ENCODE measurements at regions not wholly inside any gene's neighbourhood (a gene's known extent, or its start where the extent isn't known, plus 50 kb on each side); places are given as distances from the start of the nearest gene placed in this dataset.

GRCh38 chr6:93088621-93089501 lies 330.5 kb downstream of the EPHA7 start:
- H3K27me3 ChIP-seq, result no peaks in the 10 kb centered on the region
- peak overlapping the region; percentile 10; the same call in 1 of the 2 replicates for H3K4me3 ChIP-seq
- H3K9me3 ChIP-seq, result no peaks in the 10 kb centered on the region
- H3K36me3 ChIP-seq, result no peaks in the 10 kb centered on the region
- DNase-seq, result no peak

- DNase-seq, result no peak
Measured at GRCh38 chr6:93087606-93088005, 331.8 kb downstream of the EPHA7 start.

GRCh38 chr6:93086351-93086750 lies 333.0 kb downstream of the EPHA7 start:
- H3K4me3 ChIP-seq, result no peak overlapping the region
- H3K9me3 ChIP-seq, result no peaks in the 10 kb centered on the region
- no peaks in the 10 kb centered on the region for H3K36me3 ChIP-seq
- no peak for DNase-seq
- no peaks in the 10 kb centered on the region for H3K27me3 ChIP-seq

More at GRCh38 chr6:93087606-93088005, 331.8 kb downstream of the EPHA7 start:
- Histone ChIP-seq H3K27me3 (no peaks in the 10 kb centered on the region), H3K9me3 (no peaks in the 10 kb centered on the region), H3K4me3 (no peak overlapping the region), H3K36me3 (no peaks in the 10 kb centered on the region)

- H3K36me3 ChIP-seq, result no peaks in the 10 kb centered on the region
- DNase-seq, result no peak
- H3K9me3 ChIP-seq, result no peaks in the 10 kb centered on the region
- no peak overlapping the region for H3K4me3 ChIP-seq
- no peaks in the 10 kb centered on the region for H3K27me3 ChIP-seq
Measured at GRCh38 chr6:93083337-93084230, 335.8 kb downstream of the EPHA7 start.

GRCh38 chr6:93081901-93082300 lies 337.5 kb downstream of the EPHA7 start:
- H3K36me3 ChIP-seq, result no peaks in the 10 kb centered on the region
- no peaks in the 10 kb centered on the region for H3K27me3 ChIP-seq
- H3K4me3 ChIP-seq, result no peak overlapping the region
- DNase-seq, result no peak
- H3K9me3 ChIP-seq, result no peaks in the 10 kb centered on the region

- Histone ChIP-seq H3K27me3 (no peaks in the 10 kb centered on the region), H3K4me3 (no peak overlapping the region), H3K36me3 (no peaks in the 10 kb centered on the region), H3K9me3 (no peaks in the 10 kb centered on the region)
- DNase-seq, result no peak
Measured at GRCh38 chr6:93079061-93079460, 340.3 kb downstream of the EPHA7 start.

GRCh38 chr6:93073811-93074210 lies 345.5 kb downstream of the EPHA7 start:
- Histone ChIP-seq H3K27me3 (no peaks in the 10 kb centered on the region), H3K9me3 (peaks cover 2% of the 10 kb centered on the region; the same call in 1 of the 2 replicates), H3K4me3 (no peak overlapping the region), H3K36me3 (no peaks in the 10 kb centered on the region)
- DNase-seq, result no peak

GRCh38 chr6:93069856-93070255 lies 349.5 kb downstream of the EPHA7 start:
- no peaks in the 10 kb centered on the region for H3K36me3 ChIP-seq
- no peak for DNase-seq
- H3K4me3 ChIP-seq, result no peak overlapping the region
- no peaks in the 10 kb centered on the region for H3K27me3 ChIP-seq
- peaks cover 2% of the 10 kb centered on the region; the same call in 1 of the 2 replicates for H3K9me3 ChIP-seq

GRCh38 chr6:93059911-93060310 lies 359.4 kb downstream of the EPHA7 start:
- DNase-seq, result no peak
- H3K27me3 ChIP-seq, result no peaks in the 10 kb centered on the region

GRCh38 chr6:93057584-93057983 lies 361.8 kb downstream of the EPHA7 start:
- Histone ChIP-seq H3K36me3 (no peaks in the 10 kb centered on the region), H3K27me3 (no peaks in the 10 kb centered on the region), H3K9me3 (no peaks in the 10 kb centered on the region), H3K4me3 (no peak overlapping the region)
- DNase-seq, result no peak

More at GRCh38 chr6:93059911-93060310, 359.4 kb downstream of the EPHA7 start:
- Histone ChIP-seq H3K36me3 (no peaks in the 10 kb centered on the region), H3K9me3 (no peaks in the 10 kb centered on the region), H3K4me3 (no peak overlapping the region)

- Histone ChIP-seq H3K27me3 (no peaks in the 10 kb centered on the region), H3K4me3 (no peak overlapping the region), H3K36me3 (no peaks in the 10 kb centered on the region), H3K9me3 (no peaks in the 10 kb centered on the region)
- no peak for DNase-seq
Measured at GRCh38 chr6:93048381-93048780, 371.0 kb downstream of the EPHA7 start.

- no peaks in the 10 kb centered on the region for H3K27me3 ChIP-seq
- no peaks in the 10 kb centered on the region for H3K9me3 ChIP-seq
- no peak overlapping the region for H3K4me3 ChIP-seq
- DNase-seq, result no peak
- H3K36me3 ChIP-seq, result no peaks in the 10 kb centered on the region
Measured at GRCh38 chr6:93047033-93047432, 372.3 kb downstream of the EPHA7 start.

GRCh38 chr6:93045156-93045555 lies 374.2 kb downstream of the EPHA7 start:
- DNase-seq, result no peak
- H3K36me3 ChIP-seq, result no peaks in the 10 kb centered on the region
- H3K27me3 ChIP-seq, result no peaks in the 10 kb centered on the region
- no peaks in the 10 kb centered on the region for H3K9me3 ChIP-seq
- no peak overlapping the region for H3K4me3 ChIP-seq

GRCh38 chr6:93040375-93040774 lies 379.0 kb downstream of the EPHA7 start:
- peaks cover 10% of the 10 kb centered on the region; the same call in 1 of the 2 replicates for H3K9me3 ChIP-seq
- no peak overlapping the region for H3K4me3 ChIP-seq
- no peaks in the 10 kb centered on the region for H3K27me3 ChIP-seq
- no peak for DNase-seq
- no peaks in the 10 kb centered on the region for H3K36me3 ChIP-seq

GRCh38 chr6:93036835-93037234 lies 382.5 kb downstream of the EPHA7 start:
- H3K36me3 ChIP-seq, result no peaks in the 10 kb centered on the region
- no peak for DNase-seq

GRCh38 chr6:93035756-93036155 lies 383.6 kb downstream of the EPHA7 start:
- no peaks in the 10 kb centered on the region for H3K27me3 ChIP-seq
- peaks cover 10% of the 10 kb centered on the region; the same call in 1 of the 2 replicates for H3K9me3 ChIP-seq
- no peak overlapping the region for H3K4me3 ChIP-seq
- no peak for DNase-seq
- H3K36me3 ChIP-seq, result no peaks in the 10 kb centered on the region

More at GRCh38 chr6:93036835-93037234, 382.5 kb downstream of the EPHA7 start:
- peaks cover 10% of the 10 kb centered on the region; the same call in 1 of the 2 replicates for H3K9me3 ChIP-seq
- no peak overlapping the region for H3K4me3 ChIP-seq
- H3K27me3 ChIP-seq, result no peaks in the 10 kb centered on the region

GRCh38 chr6:93021235-93021915 lies 398.0 kb downstream of the EPHA7 start:
- no peaks in the 10 kb centered on the region for H3K9me3 ChIP-seq
- H3K27me3 ChIP-seq, result no peaks in the 10 kb centered on the region
- H3K36me3 ChIP-seq, result no peaks in the 10 kb centered on the region
- H3K4me3 ChIP-seq, result no peak overlapping the region
- DNase-seq, result no peak

Measured in MG63 (cell line).